Motor neuron (in vitro differentiated cells): ENCODE measurements at regions not wholly inside any gene's neighbourhood (a gene's known extent, or its start where the extent isn't known, plus 50 kb on each side); places are given as distances from the start of the nearest gene placed in this dataset.
"Not testable (repeated sequence)": the region's sequence is repeated elsewhere in the genome, so short reads cannot be mapped to it uniquely, and the experiment has no call there.

Experiments
- ATAC-seq, 8 experiments: fragments of 200-7000 bp; cut with Tn5 transposase; replicated peaks in 6 of 8; 2 replicates each; pipeline ENCODE4 v1.8.0; 2021; ENCODE audit warnings: mild to moderate bottlenecking in 8 of 8, moderate library complexity in 8 of 8
- H3K27ac ChIP-seq, 2 donors: fragments of 250-450 bp; sonication (Bioruptor Pico); 2 replicates each; pipeline ENCODE4 v1.9.0; 2021; ENCODE audit warnings: antibody characterized with exemption in 2 of 2, mild to moderate bottlenecking in 2 of 2, moderate library complexity in 1 of 2
- H3K4me1 ChIP-seq, 2 donors: fragments of 250-450 bp; sonication (Bioruptor Pico); replicated peaks in 1 of 2; 2 replicates each; pipeline ENCODE4 v1.6.1; 2021; ENCODE audit warnings: antibody characterized with exemption in 2 of 2, mild to moderate bottlenecking in 2 of 2, moderate library complexity in 1 of 2
- H3K4me3 ChIP-seq, 5 donors: fragments of 250-450 bp; sonication (Bioruptor Pico); 2 replicates each; pipeline ENCODE4 v1.9.0; 2021; ENCODE audit warnings: antibody characterized with exemption in 5 of 5, mild to moderate bottlenecking in 5 of 5, moderate library complexity in 4 of 5
- WGBS, 10 experiments: fragments of 450-650 bp; shearing (Covaris generic); methylation state at CpG; one replicate each; pipeline ENCODE4 v1.0.0; 2022; 5-methylcytosine and 5-hydroxymethylcytosine counted together
- in situ Hi-C, 9 experiments: fragments of 400-800 bp; cut with MboI; loops; one replicate each; pipeline ENCODE4 v1.15.0; 2021; ENCODE audit warnings: low sequenced_read_pairs in 9 of 9, low pct_unique_long_range_greater_than_20kb in 2 of 9; ENCODE audit not compliant: unreplicated experiment in 9 of 9

GRCh38 chr2:78811955-78812610, 213.4 kb upstream of the REG3G start:
- Histone ChIP-seq H3K4me1 (peaks cover 0 to 5% of the 10 kb centered on the region in 2 donors), H3K4me3 (no peak overlapping the region), H3K27ac (no peak overlapping the region)
- WGBS, 10 experiments: 0 to 100% (median 44%) methylated on average over 1 to 3 of the region's 3 CpGs; no CpG with 5 or more reads in 2 of the 10 experiments
- no peak for ATAC-seq
- in situ Hi-C loops: no loop called here

- in situ Hi-C loops: no loop called here
- Histone ChIP-seq H3K4me1 (peaks cover 0 to 5% of the 10 kb centered on the region in 2 donors), H3K4me3 (no peak overlapping the region), H3K27ac (no peak overlapping the region)
- no peak for ATAC-seq
- WGBS, 10 experiments: 0 to 100% (median 84%) methylated on average over 1 to 12 of the region's 12 CpGs; no CpG with 5 or more reads in 2 of the 10 experiments
These were observed 211.0 kb upstream of the REG3G start for GRCh38 chr2:78814331-78814986.

- Histone ChIP-seq H3K27ac (no peak overlapping the region), H3K4me3 (no peak overlapping the region), H3K4me1 (no peaks in the 10 kb centered on the region)
- ATAC-seq: no peak
- WGBS, 10 experiments: 5 to 93% (median 89%) methylated on average over 1 to 4 of the region's 4 CpGs; no CpG with 5 or more reads in 3 of the 10 experiments
- in situ Hi-C loops: no loop called here
These were observed 208.1 kb upstream of the REG3G start for GRCh38 chr2:78817430-78817829.

- peak in 2 of 8 experiments; percentile 24 to 32 for ATAC-seq
- H3K4me1 ChIP-seq: no peaks in the 10 kb centered on the region
- H3K4me3 ChIP-seq: no peak overlapping the region
- H3K27ac ChIP-seq: no peak overlapping the region
- 0 to 92% (median 52%) methylated on average over 2 of the region's 2 CpGs; no CpG with 5 or more reads in 3 of the 10 experiments for WGBS, 10 experiments
- in situ Hi-C loops: loop anchor here in 1 of 9 experiments (25.0 kb wide), 1 partner anchor 95 kb away; no protein-coding TSS in a partner anchor
These were observed 193.0 kb upstream of the REG3G start for GRCh38 chr2:78832481-78832880.

- 1 to 43% (median 26%) methylated on average over 1 to 3 of the region's 3 CpGs for WGBS, 10 experiments
- no peak for ATAC-seq
- no peak overlapping the region for H3K27ac ChIP-seq
These were observed 186.2 kb upstream of the REG3G start for GRCh38 chr2:78839259-78839658.

GRCh38 chr2:78840311-78840710, 185.2 kb upstream of the REG3G start:
- H3K4me1 ChIP-seq, H3K4me3 ChIP-seq, ATAC-seq, H3K27ac ChIP-seq: not testable (repeated sequence)
- 14 to 98% (median 88%) methylated on average over 3 to 10 of the region's 10 CpGs; no CpG with 5 or more reads in 1 of the 10 experiments for WGBS, 10 experiments
- in situ Hi-C loops: loop anchor here in 1 of 9 experiments (25.0 kb wide), 1 partner anchor 103 kb away; no protein-coding TSS in a partner anchor

More at GRCh38 chr2:78839259-78839658, 186.2 kb upstream of the REG3G start:
- no peak overlapping the region for H3K4me3 ChIP-seq
- peaks cover 0 to 4% of the 10 kb centered on the region in 2 donors for H3K4me1 ChIP-seq
- in situ Hi-C loops: loop anchor here in 1 of 9 experiments (25.0 kb wide), 1 partner anchor 102 kb away; no protein-coding TSS in a partner anchor

- ATAC-seq: peak in 5 of 8 experiments; percentile 36 to 90 (median 81)
- in situ Hi-C loops: loop anchor here in 1 of 9 experiments (25.0 kb wide), 1 partner anchor 108 kb away; no protein-coding TSS in a partner anchor
- 0 to 100% (median 34%) methylated on average over 1 to 4 of the region's 4 CpGs for WGBS, 10 experiments
- H3K4me3 ChIP-seq: no peak overlapping the region
- H3K4me1 ChIP-seq: peaks cover 0 to 6% of the 10 kb centered on the region in 2 donors
- H3K27ac ChIP-seq: no peak overlapping the region
These were observed 179.8 kb upstream of the REG3G start for GRCh38 chr2:78845664-78846185.

GRCh38 chr2:78861546-78861945, 164.0 kb upstream of the REG3G start:
- peaks cover 0 to 7% of the 10 kb centered on the region in 2 donors for H3K4me1 ChIP-seq
- no peak overlapping the region for H3K27ac ChIP-seq
- no peak overlapping the region for H3K4me3 ChIP-seq
- WGBS, 10 experiments: 9 to 86% (median 53%) methylated on average over 2 to 6 of the region's 6 CpGs
- no peak for ATAC-seq
- in situ Hi-C loops: no loop called here

- H3K4me3 ChIP-seq: no peak overlapping the region
- in situ Hi-C loops: no loop called here
- 18 to 100% (median 97%) methylated on average over 1 to 3 of the region's 3 CpGs for whole genome bisulfite sequencing, 10 experiments
- H3K27ac ChIP-seq: no peak overlapping the region
- peaks cover 0 to 7% of the 10 kb centered on the region in 2 donors for H3K4me1 ChIP-seq
- ATAC-seq: no peak
These were observed 161.3 kb upstream of the REG3G start for GRCh38 chr2:78864205-78864604.

- 35 to 90% (median 66%) methylated on average over 4 to 10 of the region's 10 CpGs for WGBS, 10 experiments
- Histone ChIP-seq H3K27ac (no peak overlapping the region), H3K4me1 (peaks cover 0 to 7% of the 10 kb centered on the region in 2 donors), H3K4me3 (no peak overlapping the region)
- in situ Hi-C loops: no loop called here
- peak in 2 of 8 experiments; percentile 47 to 50 for ATAC-seq
These were observed 159.8 kb upstream of the REG3G start for GRCh38 chr2:78865667-78866066.

- H3K27ac ChIP-seq: no peak overlapping the region
- in situ Hi-C loops: no loop called here
- peak in 1 of 8 experiments; percentile 72 for ATAC-seq
- 0 to 100% (median 36%) methylated on average over 1 of the region's 1 CpG; no CpG with 5 or more reads in 2 of the 10 experiments for WGBS, 10 experiments
- H3K4me1 ChIP-seq: peaks cover 0 to 7% of the 10 kb centered on the region in 2 donors
- H3K4me3 ChIP-seq: no peak overlapping the region
These were observed 155.0 kb upstream of the REG3G start for GRCh38 chr2:78870343-78870967.

- no peaks in the 10 kb centered on the region for H3K4me1 ChIP-seq
- no peak overlapping the region for H3K4me3 ChIP-seq
- no peak for ATAC-seq
- H3K27ac ChIP-seq: no peak overlapping the region
- 0 to 78% (median 17%) methylated on average over 1 of the region's 1 CpG; no CpG with 5 or more reads in 3 of the 10 experiments for WGBS, 10 experiments
- in situ Hi-C loops: no loop called here
These were observed 152.0 kb upstream of the REG3G start for GRCh38 chr2:78873526-78873925.

- ATAC-seq: no peak
- in situ Hi-C loops: no loop called here
- Histone ChIP-seq H3K27ac (no peak overlapping the region), H3K4me1 (no peaks in the 10 kb centered on the region), H3K4me3 (no peak overlapping the region)
- 0 to 100% (median 74%) methylated on average over 2 of the region's 2 CpGs; no CpG with 5 or more reads in 5 of the 10 experiments for WGBS, 10 experiments
These were observed 149.2 kb upstream of the REG3G start for GRCh38 chr2:78876316-78876688.
